Fibroblast of lung (primary cell): ENCODE measurements at regions not wholly inside any gene's neighbourhood (a gene's known extent, or its start where the extent isn't known, plus 50 kb on each side); places are given as distances from the start of the nearest gene placed in this dataset.

Experiments
- DNase-seq, 2 donors: peaks; one replicate each; pipeline versions ENCODE4 v3.0.0 to v3.0.0-alpha.2; 2010; ENCODE audit warnings: low read depth in 2 of 2
- H2AFZ ChIP-seq: 2 replicates; pipeline ENCODE4 v1.5.1; 2012; ENCODE audit warnings: low read length, control low read depth, inconsistent platforms
- H3K27ac ChIP-seq: 2 replicates; pipeline ENCODE4 v1.5.1; 2011; ENCODE audit warnings: low read length, control low read depth; ENCODE audit not compliant: insufficient read depth
- H3K27me3 ChIP-seq: 2 replicates; pipeline ENCODE4 v1.5.1; 2011; ENCODE audit warnings: mild to moderate bottlenecking, low read length; ENCODE audit not compliant: control insufficient read depth, insufficient read depth
- H3K36me3 ChIP-seq: 2 replicates; pipeline ENCODE4 v1.5.1; 2011; ENCODE audit warnings: low read length; ENCODE audit not compliant: control insufficient read depth, insufficient read depth
- H3K4me1 ChIP-seq: 2 replicates; pipeline ENCODE4 v1.5.1; 2011; ENCODE audit warnings: low read length; ENCODE audit not compliant: control insufficient read depth, insufficient read depth; ENCODE audit errors: extremely low read depth
- H3K4me2 ChIP-seq: 2 replicates; pipeline ENCODE4 v1.5.1; 2011; ENCODE audit warnings: low read length, control low read depth; ENCODE audit not compliant: insufficient read depth; ENCODE audit errors: extremely low read depth
- H3K4me3 ChIP-seq, 4 experiments: fragments of 200-600 bp in 1 of 4; sonication (generic) in 1 of 4; replicated peaks in 1 of 4; 2 replicates each; pipeline ENCODE4 v1.5.1; 2011 to 2016; ENCODE audit warnings: low read length in 4 of 4, low read depth in 3 of 4, mild to moderate bottlenecking in 3 of 4, control low read depth in 2 of 4, inconsistent platforms in 1 of 4, mixed read lengths in 1 of 4; ENCODE audit not compliant: insufficient read depth in 1 of 4; ENCODE audit errors: control extremely low read depth in 1 of 4
- H3K79me2 ChIP-seq: 2 replicates; pipeline ENCODE4 v1.5.1; 2012; ENCODE audit warnings: mild to moderate bottlenecking, low read length, inconsistent platforms; ENCODE audit not compliant: control insufficient read depth, insufficient read depth
- H3K9ac ChIP-seq: 2 replicates; pipeline ENCODE4 v1.5.1; 2011; ENCODE audit warnings: mild to moderate bottlenecking, low read length, control low read depth; ENCODE audit not compliant: insufficient read depth
- H3K9me3 ChIP-seq: 2 replicates; pipeline ENCODE4 v1.5.1; 2012; ENCODE audit warnings: low read depth, low read length; ENCODE audit not compliant: control insufficient read depth, insufficient read depth
- H4K20me1 ChIP-seq: 2 replicates; pipeline ENCODE4 v1.5.1; 2011; ENCODE audit warnings: low read length; ENCODE audit not compliant: control insufficient read depth, insufficient read depth; ENCODE audit errors: extremely low read depth
- CTCF ChIP-seq, 2 donors: IDR thresholded peaks in 1 of 2; conservative IDR thresholded peaks in 1 of 2; 1 replicate in 1 of 2; 2 replicates in 1 of 2; pipeline ENCODE4 v1.5.1; 2011 to 2012; ENCODE audit warnings: low read length in 2 of 2, control low read depth in 1 of 2, inconsistent platforms in 1 of 2, low read depth in 1 of 2, mild to moderate bottlenecking in 1 of 2
- EZH2 ChIP-seq: IDR thresholded peaks from 2 replicates; pipeline ENCODE4 v1.5.1; 2012; ENCODE audit warnings: low read length, control low read depth, mild to moderate bottlenecking; ENCODE audit errors: missing control alignments

- H3K9ac ChIP-seq = no peak overlapping the region
- H3K4me3 ChIP-seq = no peak overlapping the region
- H3K4me2 ChIP-seq = no peak overlapping the region
- H2AFZ ChIP-seq = no peak overlapping the region
- H3K36me3 ChIP-seq = no peaks in the 10 kb centered on the region
- no peak overlapping the region for H3K27ac ChIP-seq
- H3K79me2 ChIP-seq = no peaks in the 10 kb centered on the region
- H3K9me3 ChIP-seq = no peaks in the 10 kb centered on the region
- DNase-seq = no peak
- TF ChIP-seq EZH2 = no peak
- TF ChIP-seq CTCF (conservative IDR thresholded peaks at IDR 0.05 in 1 of 2, IDR thresholded peaks at IDR 0.05 in 1 of 2; ENCODE audit: low read depth in 1 of 2, low read length in 2 of 2) = no peak
- H3K27me3 ChIP-seq = no peaks in the 10 kb centered on the region
- H4K20me1 ChIP-seq = no peaks in the 10 kb centered on the region
- H3K4me1 ChIP-seq = no peaks in the 10 kb centered on the region
Observed at GRCh38 chr10:128950916-128951275, 516.1 kb upstream of the MGMT start.

- Histone ChIP-seq H3K4me1 (no peaks in the 10 kb centered on the region), H4K20me1 (no peaks in the 10 kb centered on the region), H3K4me3 (no peak overlapping the region), H2AFZ (no peak overlapping the region), H3K27me3 (no peaks in the 10 kb centered on the region), H3K36me3 (no peaks in the 10 kb centered on the region), H3K9ac (no peak overlapping the region), H3K9me3 (no peaks in the 10 kb centered on the region), H3K27ac (no peak overlapping the region), H3K79me2 (no peaks in the 10 kb centered on the region), H3K4me2 (no peak overlapping the region)
- TF ChIP-seq CTCF (conservative IDR thresholded peaks at IDR 0.05 in 1 of 2, IDR thresholded peaks at IDR 0.05 in 1 of 2; ENCODE audit: low read depth in 1 of 2, low read length in 2 of 2) (no peak), EZH2 (no peak)
- no peak for DNase-seq
Observed at GRCh38 chr10:128952856-128953255, 514.2 kb upstream of the MGMT start.

GRCh38 chr10:128956149-128956548 is 510.9 kb upstream of the MGMT start:
- H3K9me3 ChIP-seq = no peaks in the 10 kb centered on the region

More at GRCh38 chr10:128956149-128956548, 510.9 kb upstream of the MGMT start:
- Histone ChIP-seq H4K20me1 (no peaks in the 10 kb centered on the region), H3K79me2 (no peaks in the 10 kb centered on the region), H3K4me2 (no peak overlapping the region), H3K4me3 (no peak overlapping the region), H3K27ac (no peak overlapping the region), H3K36me3 (no peaks in the 10 kb centered on the region), H3K27me3 (no peaks in the 10 kb centered on the region), H2AFZ (no peak overlapping the region), H3K4me1 (no peaks in the 10 kb centered on the region), H3K9ac (no peak overlapping the region)
- no peak for TF ChIP-seq EZH2
- no peak for TF ChIP-seq CTCF (conservative IDR thresholded peaks at IDR 0.05 in 1 of 2, IDR thresholded peaks at IDR 0.05 in 1 of 2; ENCODE audit: low read depth in 1 of 2, low read length in 2 of 2)
- no peak for DNase-seq
